ENCODE measurements at regions not wholly inside any gene's neighbourhood (a gene's known extent, or its start where the extent isn't known, plus 50 kb on each side); places are given as distances from the start of the nearest gene placed in this dataset.

DNA sequence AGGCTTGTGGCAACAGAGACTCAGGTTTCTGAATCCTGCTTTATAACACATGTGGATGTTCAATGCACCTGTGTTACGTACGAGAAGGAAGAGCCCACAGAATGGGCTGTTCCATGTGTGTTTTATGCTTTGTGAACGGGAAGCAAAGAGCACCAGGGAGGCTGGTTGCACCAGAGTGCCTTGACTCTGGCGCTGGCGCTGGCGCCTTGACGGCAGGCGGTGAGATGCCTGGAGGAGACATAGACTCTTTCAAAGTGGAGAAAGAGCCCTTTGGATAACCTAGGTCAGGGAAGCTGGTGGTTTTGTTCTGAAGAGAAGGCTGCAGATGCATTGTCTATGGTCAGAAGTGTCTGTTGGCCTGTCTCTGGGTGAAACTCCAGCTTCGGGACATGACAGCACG lies 80.2 kb upstream of the APCDD1 start:
- ATAC-seq (ENCODE audit: insufficient read depth, low FRiP score): no peak
- TF ChIP-seq, protein P1, sequence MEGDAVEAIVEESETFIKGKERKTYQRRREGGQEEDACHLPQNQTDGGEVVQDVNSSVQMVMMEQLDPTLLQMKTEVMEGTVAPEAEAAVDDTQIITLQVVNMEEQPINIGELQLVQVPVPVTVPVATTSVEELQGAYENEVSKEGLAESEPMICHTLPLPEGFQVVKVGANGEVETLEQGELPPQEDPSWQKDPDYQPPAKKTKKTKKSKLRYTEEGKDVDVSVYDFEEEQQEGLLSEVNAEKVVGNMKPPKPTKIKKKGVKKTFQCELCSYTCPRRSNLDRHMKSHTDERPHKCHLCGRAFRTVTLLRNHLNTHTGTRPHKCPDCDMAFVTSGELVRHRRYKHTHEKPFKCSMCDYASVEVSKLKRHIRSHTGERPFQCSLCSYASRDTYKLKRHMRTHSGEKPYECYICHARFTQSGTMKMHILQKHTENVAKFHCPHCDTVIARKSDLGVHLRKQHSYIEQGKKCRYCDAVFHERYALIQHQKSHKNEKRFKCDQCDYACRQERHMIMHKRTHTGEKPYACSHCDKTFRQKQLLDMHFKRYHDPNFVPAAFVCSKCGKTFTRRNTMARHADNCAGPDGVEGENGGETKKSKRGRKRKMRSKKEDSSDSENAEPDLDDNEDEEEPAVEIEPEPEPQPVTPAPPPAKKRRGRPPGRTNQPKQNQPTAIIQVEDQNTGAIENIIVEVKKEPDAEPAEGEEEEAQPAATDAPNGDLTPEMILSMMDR (IDR thresholded peaks at IDR 0.05; ENCODE audit: control extremely low read depth, extremely low read depth): no peak
- Histone ChIP-seq H3K36me3 (ENCODE audit: control insufficient read depth in 4 of 4, insufficient read depth in 4 of 4, low read length in 4 of 4) (no peaks in the 10 kb centered on the region), H3K9ac (ENCODE audit: insufficient read depth in 1 of 2, low read length in 2 of 2) (no peak overlapping the region), H3K4me1 (ENCODE audit: control insufficient read depth in 5 of 5, insufficient read depth in 5 of 5, low read length in 5 of 5) (peaks cover 0 to 39% (median 12%) of the 10 kb centered on the region in 5 donors), H3K9me3 (ENCODE audit: control insufficient read depth in 4 of 4, insufficient read depth in 3 of 4, low read length in 3 of 4) (no peaks in the 10 kb centered on the region), H3K27ac (ENCODE audit: low read depth in 1 of 2, low read length in 1 of 2) (no peak overlapping the region), H3K27me3 (ENCODE audit: control insufficient read depth in 3 of 3, insufficient read depth in 3 of 3, low read length in 2 of 3) (no peaks in the 10 kb centered on the region), H3K4me3 (no peak overlapping the region)
- 92 to 96% methylated on average over 10 of the region's 10 CpGs for WGBS, 2 donors
- DNase-seq: no peak

DNA sequence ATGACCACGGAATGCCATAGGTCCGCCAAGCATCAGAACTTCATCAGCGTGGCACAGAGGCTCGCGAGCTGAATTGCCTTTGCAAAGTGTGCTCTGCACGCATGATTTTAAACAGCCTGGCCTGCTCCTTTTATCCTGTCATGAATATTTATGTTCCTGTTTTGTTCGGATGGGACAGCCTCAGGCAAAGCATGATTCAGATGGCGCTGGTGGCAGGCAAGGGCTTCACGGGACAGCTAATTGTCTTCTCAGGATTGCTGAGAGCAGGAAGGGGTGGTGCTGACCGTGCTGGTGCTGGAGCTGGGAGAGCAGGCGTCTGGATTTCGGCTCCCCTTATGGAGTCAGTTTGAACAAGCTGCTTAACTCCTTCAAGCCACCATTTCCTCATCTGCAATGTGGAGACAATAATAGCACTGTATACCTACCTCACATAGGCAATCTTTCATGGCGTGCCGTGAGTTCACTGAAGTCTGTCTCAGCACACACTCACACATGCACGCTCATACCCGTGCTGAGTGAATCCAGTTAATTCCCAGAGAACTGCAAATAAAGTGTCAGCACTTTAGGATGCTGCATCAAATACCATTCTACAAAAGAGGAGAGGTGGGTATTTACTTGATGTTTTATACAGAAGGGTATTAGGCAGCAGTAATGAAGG lies 79.7 kb upstream of the APCDD1 start:
- peaks cover 0 to 45% (median 12%) of the 10 kb centered on the region in 5 donors for H3K4me1 ChIP-seq (ENCODE audit: control insufficient read depth in 5 of 5, insufficient read depth in 5 of 5, low read length in 5 of 5)
- DNase-seq (peak in 1 of 3 donors; percentile 41), ATAC-seq (ENCODE audit: insufficient read depth, low FRiP score) (no peak)
- no peak overlapping the region for H3K27ac ChIP-seq (ENCODE audit: low read depth in 1 of 2, low read length in 1 of 2)
- no peak overlapping the region for H3K4me3 ChIP-seq
- H3K9ac ChIP-seq (ENCODE audit: insufficient read depth in 1 of 2, low read length in 2 of 2): no peak overlapping the region
- TF ChIP-seq, protein P1 (IDR thresholded peaks at IDR 0.05; ENCODE audit: control extremely low read depth, extremely low read depth): no peak
- H3K9me3 ChIP-seq (ENCODE audit: control insufficient read depth in 4 of 4, insufficient read depth in 3 of 4, low read length in 3 of 4): no peaks in the 10 kb centered on the region
- H3K27me3 ChIP-seq (ENCODE audit: control insufficient read depth in 3 of 3, insufficient read depth in 3 of 3, low read length in 2 of 3): no peaks in the 10 kb centered on the region
- no peaks in the 10 kb centered on the region for H3K36me3 ChIP-seq (ENCODE audit: control insufficient read depth in 4 of 4, insufficient read depth in 4 of 4, low read length in 4 of 4)
- WGBS, 2 donors: 82 to 90% methylated on average over 16 of the region's 16 CpGs

DNA sequence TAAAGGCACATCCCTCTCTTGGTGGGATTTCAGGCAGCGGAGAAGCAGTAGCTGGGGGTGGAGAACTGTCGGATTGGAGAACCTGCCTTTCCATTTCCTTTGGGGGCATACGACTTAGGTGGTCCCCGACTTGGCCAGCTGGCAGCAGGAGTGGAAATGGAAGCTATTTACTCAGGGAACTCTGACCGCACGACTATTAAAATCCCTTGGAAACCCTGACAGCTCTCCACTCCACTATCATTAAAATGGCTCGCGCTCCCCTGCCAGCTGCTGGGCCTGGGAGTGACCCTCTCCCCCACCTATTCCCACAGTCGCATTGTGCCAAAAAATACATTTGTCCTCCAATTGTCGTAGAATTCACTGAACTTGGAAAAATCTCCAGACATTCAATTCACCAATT lies 77.7 kb upstream of the APCDD1 start:
- H3K9me3 ChIP-seq (ENCODE audit: control insufficient read depth in 4 of 4, insufficient read depth in 3 of 4, low read length in 3 of 4): no peaks in the 10 kb centered on the region
- WGBS, 2 donors: 75 to 79% methylated on average over 10 of the region's 10 CpGs
- TF ChIP-seq, protein P1 (IDR thresholded peaks at IDR 0.05; ENCODE audit: control extremely low read depth, extremely low read depth): no peak

DNA sequence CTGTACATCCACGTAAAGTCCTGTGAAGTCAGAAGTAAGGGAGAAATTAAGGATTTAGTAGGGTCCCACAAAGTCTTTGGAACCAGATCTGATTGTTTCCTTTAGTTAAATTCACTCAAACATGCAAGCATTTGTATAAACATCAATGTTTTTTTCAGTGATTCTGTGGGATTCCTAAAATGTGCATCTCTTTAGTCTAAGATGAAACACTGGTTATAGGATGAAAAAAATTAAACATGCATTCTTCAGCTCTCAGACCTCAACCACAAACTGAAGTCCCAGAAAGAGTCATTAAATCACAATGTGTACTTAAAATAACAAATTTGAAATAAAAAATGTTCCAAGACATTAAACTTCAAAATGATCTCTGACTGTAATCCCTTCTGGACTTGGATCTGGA lies 76.5 kb upstream of the APCDD1 start:
- no peak for DNase-seq
- Histone ChIP-seq H3K27me3 (ENCODE audit: control insufficient read depth in 3 of 3, insufficient read depth in 3 of 3, low read length in 2 of 3) (no peaks in the 10 kb centered on the region), H3K9ac (ENCODE audit: insufficient read depth in 1 of 2, low read length in 2 of 2) (no peak overlapping the region), H3K36me3 (ENCODE audit: control insufficient read depth in 4 of 4, insufficient read depth in 4 of 4, low read length in 4 of 4) (no peaks in the 10 kb centered on the region), H3K4me3 (no peak overlapping the region), H3K9me3 (ENCODE audit: control insufficient read depth in 4 of 4, insufficient read depth in 3 of 4, low read length in 3 of 4) (no peaks in the 10 kb centered on the region), H3K4me1 (ENCODE audit: control insufficient read depth in 5 of 5, insufficient read depth in 5 of 5, low read length in 5 of 5) (peaks cover 0 to 42% (median 12%) of the 10 kb centered on the region in 5 donors), H3K27ac (ENCODE audit: low read depth in 1 of 2, low read length in 1 of 2) (no peak overlapping the region)
- 90 to 91% methylated on average over 1 of the region's 1 CpG for WGBS, 2 donors
- TF ChIP-seq, protein P1 (IDR thresholded peaks at IDR 0.05; ENCODE audit: control extremely low read depth, extremely low read depth): no peak
- ATAC-seq (ENCODE audit: insufficient read depth, low FRiP score): no peak

More for the DNA sequence above, 77.7 kb upstream of the APCDD1 start:
- H3K27me3 ChIP-seq (ENCODE audit: control insufficient read depth in 3 of 3, insufficient read depth in 3 of 3, low read length in 2 of 3): no peaks in the 10 kb centered on the region
- DNase-seq (peak; percentile 78 to 92 (median 86)), ATAC-seq (ENCODE audit: insufficient read depth, low FRiP score) (no peak)
- no peak overlapping the region for H3K4me3 ChIP-seq
- H3K27ac ChIP-seq (ENCODE audit: low read depth in 1 of 2, low read length in 1 of 2): no peak overlapping the region
- H3K4me1 ChIP-seq (ENCODE audit: control insufficient read depth in 5 of 5, insufficient read depth in 5 of 5, low read length in 5 of 5): peaks cover 0 to 43% (median 12%) of the 10 kb centered on the region in 5 donors
- no peak overlapping the region for H3K9ac ChIP-seq (ENCODE audit: insufficient read depth in 1 of 2, low read length in 2 of 2)
- H3K36me3 ChIP-seq (ENCODE audit: control insufficient read depth in 4 of 4, insufficient read depth in 4 of 4, low read length in 4 of 4): no peaks in the 10 kb centered on the region
